HG03280 (cell line): ENCODE measurements at regions not wholly inside any gene's neighbourhood (a gene's known extent, or its start where the extent isn't known, plus 50 kb on each side); places are given as distances from the start of the nearest gene placed in this dataset.

Experiments
- ATAC-seq: cut with Tn5 transposase; IDR thresholded peaks from one replicate; pipeline ENCODE4 v1.9.1; 2021; ENCODE audit warnings: mild to moderate bottlenecking, moderate library complexity; ENCODE audit not compliant: unreplicated experiment

DNA sequence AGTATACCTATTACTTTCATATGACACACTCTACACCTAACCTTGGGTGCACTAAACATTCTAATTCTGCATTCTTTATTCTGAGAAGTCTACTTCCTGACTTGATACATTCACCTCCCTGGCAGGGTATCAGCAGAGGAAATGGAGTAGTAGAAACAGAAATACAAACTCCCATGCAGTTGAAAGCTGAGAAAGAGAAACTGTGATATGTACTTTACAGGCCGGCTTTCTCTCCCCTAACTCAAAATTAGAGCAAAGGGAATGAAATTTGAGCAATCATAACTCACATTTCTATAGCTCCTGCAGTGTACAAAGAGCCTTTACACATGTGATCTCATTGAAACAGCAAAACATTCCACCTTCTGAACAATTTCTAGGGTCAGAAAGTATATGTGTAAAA is 135.5 kb upstream of the COL8A1 start:
- ATAC-seq = no peak

DNA sequence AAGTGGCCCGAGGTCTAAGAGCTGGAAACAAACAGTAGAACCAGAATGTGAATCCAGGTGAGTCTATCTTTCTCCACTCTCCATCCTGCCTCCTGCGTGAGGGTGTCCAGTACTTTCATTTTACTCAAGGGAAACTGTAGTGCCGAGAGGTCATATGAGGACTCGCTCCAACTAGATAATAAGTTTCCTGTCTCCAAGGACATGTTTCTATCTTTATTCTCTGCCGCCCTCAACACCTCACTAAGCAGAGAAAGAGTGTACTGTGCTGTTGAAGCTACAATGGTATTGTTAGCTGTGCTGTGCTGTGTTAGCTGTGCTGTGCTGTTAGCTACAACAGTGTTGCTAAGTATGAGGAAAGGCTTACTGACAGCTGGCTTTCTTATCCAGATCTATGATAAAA is 137.9 kb upstream of the COL8A1 start:
- ATAC-seq = no peak

DNA sequence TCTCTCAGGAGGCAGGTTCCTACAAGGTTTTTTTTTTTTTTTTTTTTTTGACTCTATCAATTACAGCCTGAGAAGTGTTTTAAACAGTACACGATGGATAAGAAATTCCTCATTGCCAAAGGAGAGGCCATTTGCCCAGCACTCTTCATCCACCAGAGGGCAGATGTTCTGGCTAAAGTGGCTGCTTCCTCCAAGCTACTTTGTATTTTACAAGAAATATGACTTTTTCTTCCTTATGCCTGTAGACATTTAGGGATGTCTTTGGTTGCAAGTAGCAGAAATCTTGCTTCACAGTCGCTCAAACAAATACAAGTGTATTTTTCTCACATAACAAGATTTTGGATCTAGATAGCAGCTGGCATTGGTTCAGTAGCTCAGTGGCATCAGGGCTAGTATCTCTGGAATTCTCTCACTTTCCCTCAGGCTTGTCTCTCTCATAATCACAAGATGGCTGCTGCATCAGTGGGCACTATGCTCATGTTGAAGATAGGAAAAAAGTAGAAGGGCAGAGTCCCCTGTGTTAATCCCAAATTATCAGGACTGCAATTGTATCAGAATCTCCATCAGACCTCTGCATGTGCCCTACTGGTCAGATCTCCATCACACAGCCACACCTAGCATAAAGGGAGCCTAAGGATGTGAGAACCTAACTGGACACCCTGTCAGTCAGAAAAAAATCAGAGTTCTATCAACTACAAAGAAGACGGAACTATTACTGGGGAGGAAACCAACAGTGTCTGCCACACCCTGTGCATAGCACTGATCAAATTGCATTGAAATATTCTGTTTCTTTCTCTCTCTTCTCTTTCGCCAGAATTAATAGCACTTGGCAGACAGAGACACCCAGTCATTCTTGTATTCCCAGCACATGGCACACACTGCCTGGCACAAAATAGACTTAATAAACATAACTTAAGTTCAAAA is 138.9 kb upstream of the COL8A1 start:
- peak; percentile 53 for ATAC-seq

DNA sequence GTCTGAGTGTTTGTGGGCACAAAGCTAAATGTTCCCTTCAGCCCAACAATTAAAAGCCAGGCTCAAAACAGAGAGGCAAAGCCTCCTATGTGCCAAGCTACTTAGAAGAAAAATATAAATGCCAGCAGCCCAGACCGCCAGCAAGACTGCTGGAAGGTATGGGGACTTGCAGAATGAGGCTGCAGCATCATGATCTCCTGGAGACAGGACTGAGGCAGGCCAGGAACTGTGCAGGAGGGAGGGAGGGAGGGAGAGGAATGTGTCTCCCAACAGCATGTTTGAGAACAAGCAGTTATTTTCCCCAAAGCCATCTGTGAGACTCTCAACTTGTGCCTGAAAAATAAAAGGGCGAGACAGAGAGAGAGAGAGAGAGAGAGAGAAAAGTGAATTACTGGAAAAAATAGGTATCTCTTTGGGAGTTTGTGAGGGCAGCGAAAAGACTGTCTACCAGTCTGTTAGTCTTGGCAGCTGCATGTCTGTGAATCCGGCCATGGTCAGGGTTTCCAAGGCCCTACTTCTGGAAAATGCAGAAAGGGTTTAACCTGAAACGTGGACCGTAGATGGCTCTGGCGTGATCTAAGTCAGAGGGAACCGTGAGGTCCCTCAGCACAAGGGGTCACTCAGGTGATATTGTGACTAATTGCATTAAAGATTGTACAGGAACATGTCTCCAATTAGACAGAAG is 139.7 kb upstream of the COL8A1 start:
- peak; percentile 21 for ATAC-seq

DNA sequence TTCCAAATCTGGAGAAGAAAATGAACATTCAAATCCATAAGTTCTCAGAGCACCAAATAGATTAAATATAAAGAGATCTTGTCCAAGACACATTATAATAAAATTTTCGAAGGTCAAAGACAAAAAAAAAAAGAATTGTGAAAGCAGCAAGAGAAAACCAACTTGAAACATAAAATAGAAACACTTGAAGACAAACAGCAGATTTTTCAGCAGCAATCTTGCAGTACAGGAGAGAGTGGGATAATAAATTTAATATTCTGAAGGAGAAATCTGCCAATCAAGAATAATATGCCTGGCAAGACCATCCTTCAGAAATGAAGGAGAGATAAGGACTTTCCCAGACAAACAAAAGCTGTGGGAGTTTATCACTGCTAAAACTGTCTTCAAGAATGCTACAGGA is 150.5 kb upstream of the COL8A1 start:
- ATAC-seq = no peak

DNA sequence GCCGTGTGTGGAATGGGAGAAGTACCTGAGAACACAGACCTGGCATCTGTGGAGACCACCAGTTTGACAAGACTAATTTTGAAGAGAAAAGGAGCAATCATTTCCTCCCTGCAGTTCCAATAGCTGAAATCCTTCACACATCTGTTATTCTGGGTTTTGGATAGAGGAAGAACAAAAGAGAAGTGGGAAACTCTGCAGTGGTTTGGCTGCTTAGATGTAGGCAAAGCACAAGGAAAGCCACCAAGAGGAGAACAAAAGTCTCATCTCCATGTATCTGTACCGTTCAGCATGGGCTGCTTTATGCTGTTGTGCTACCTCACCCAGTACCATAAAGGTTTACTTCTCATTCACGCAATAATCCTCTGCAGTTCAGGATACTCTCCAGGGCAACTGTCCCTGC is 153.1 kb upstream of the COL8A1 start:
- no peak for ATAC-seq

DNA sequence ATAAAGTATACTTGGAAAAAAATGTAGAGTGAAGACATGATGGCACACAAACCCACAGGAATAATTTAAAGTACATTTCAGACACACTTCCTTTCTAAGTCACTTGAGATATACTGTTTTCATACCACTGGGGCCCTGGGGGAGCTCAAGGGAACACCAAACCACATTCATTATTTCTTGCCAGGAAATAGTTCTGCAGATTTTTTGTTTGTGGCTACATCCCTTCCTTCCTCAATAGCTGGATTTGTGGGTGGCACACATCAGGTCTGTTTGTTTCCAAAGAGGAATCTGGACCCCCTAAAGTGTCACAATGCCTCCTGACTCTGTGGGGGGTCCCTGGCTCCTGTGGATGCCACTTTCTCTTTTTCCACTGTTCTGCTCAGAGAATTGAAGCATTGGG is 153.5 kb upstream of the COL8A1 start:
- no peak for ATAC-seq

DNA sequence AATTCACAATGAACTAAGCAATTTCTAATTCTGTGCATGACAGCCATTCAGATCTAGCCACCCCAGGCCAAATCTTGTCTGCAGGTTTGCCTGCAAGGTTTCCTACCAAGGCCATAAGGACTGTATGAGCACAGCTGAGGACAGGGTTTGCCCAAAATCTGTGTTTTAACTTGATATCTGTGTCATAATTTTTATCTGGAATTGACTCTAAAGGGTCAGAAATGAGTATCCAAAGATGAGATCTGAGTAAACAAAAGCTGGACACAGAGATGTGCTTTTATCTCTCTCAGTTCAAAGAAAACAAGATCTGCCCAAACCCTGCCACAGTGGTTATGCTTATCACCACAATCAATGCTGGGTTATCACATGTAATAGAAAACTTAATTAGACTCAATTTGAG is 154.6 kb upstream of the COL8A1 start:
- ATAC-seq = no peak

DNA sequence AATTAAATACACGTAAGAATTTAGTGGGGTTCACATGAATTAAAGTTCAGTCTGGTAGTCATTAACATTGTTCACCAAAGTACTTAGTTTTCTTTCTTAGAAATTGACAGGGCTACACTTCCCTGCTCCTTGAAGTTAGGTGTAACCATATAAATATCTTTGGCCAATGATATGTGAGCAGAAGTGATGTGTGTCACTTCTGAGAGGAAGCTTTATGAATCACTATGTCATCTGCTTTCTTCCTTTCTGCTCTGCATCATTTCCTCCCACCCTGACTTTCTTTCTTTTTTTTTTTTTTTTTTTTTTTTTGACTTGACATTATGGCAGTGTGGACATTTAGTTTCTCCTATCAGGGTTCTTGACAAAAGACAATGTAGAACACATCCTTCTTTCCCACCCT is 156.2 kb upstream of the COL8A1 start:
- ATAC-seq = no peak

DNA sequence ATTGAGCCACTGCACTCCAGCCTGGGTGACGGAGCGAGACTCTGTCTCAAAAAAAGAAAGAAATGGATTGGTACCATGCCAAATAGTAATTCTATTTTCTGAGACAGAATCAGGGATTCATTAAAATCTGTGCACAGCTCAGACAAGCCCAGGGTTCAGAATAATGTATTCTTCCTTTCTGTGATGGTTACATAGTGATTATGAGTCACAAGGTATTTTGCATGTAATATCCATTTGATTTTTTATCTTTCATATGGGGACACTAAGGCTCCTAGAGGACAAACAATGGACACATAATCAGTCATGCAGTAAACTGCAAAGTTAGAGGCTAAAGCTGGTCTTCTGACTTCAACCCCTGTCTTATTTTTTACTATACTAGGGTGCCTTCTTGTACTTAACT is 156.8 kb upstream of the COL8A1 start:
- no peak for ATAC-seq

DNA sequence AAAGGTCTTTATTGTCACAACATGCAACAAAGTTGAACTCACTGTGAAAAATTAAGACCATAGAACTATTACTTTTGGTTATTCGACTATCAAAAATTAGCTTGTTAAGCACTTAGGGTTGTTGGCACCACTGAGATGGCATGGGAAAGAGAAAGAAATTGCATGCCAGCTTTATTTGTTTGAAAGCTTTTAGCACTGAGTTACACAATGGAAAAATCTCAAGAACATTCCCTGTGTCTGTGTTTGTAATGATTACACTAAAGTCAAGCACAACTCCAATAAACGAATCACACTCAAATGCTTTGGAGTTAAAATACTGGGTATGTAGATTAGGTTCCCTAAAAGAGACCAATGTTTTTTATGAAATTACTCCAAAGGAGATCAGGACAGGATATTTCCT is 158.6 kb upstream of the COL8A1 start:
- ATAC-seq = no peak

DNA sequence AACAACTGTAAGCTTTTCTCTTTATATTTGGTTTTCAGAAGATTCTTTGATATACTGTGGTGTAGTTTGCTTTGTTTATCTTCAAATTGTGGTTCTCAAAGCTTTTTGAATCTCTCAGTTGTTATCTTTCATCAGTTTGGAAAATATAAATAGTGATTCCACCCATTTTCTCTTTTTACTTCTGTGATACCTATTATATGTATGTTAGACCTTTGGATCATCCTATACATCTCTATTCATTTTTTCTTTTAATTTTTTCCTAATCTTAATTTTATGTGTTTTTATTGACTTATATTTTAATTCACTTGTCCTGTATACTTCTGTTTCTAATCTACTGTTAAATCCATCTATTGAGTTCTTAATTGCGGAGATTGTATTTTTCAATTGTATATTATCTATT is 160.7 kb upstream of the COL8A1 start:
- ATAC-seq = no peak

DNA sequence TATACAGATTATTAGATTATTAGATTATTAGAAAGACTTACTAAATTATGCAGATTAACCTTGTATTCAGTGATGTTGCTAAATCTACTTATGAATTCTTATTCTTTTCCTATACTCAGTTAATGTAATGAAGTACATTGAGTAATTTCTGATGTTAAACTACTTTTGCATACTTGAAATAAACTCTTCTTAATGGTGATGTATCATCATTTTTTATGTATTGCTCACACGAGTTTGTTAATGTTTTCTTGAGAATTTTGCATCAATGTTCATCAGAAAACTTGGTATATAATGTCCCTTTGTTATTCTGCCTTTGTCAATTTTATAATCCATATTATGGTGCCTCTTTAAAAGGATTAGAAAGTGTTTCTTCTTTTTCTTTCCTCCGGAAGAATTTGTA is 163.2 kb upstream of the COL8A1 start:
- ATAC-seq = no peak

DNA sequence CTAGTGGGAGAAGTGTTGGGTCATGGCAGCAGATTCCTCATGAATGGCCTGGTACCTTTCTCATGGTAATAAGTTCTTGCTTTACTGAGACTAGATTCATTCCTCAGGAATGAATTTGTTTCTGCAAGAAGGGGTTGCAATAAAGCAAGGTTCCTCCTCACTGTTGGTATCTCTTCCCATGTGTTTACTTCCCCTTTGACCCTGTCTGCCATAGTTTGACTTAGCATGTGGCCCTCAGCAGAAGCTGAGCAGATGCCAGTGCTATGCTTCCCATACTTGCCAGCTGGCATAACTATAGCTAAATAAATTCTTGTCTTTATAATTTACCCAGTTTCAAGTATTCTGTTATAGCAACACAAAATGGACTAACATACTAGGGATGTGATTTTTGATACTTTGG is 163.6 kb upstream of the COL8A1 start:
- no peak for ATAC-seq

DNA sequence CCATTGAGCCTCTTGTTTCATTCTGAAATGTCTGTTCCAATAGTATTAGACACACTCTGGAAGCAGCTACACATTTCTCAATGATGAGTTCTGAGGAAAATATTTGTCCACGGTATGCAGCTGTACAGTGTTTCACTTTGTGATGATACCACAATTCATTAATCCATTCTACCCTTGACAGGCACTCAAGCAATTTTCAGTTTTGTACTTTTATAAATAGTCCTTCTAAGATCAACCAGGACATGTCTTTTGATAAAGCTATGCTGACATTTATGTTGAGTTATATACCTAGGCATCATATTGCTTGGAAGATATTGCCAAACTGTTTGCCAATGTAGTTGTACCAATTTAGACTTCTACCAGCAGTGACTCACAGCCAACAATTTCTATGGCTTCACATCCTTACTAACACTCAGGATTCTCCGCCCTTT is 165.1 kb upstream of the COL8A1 start:
- no peak for ATAC-seq

DNA sequence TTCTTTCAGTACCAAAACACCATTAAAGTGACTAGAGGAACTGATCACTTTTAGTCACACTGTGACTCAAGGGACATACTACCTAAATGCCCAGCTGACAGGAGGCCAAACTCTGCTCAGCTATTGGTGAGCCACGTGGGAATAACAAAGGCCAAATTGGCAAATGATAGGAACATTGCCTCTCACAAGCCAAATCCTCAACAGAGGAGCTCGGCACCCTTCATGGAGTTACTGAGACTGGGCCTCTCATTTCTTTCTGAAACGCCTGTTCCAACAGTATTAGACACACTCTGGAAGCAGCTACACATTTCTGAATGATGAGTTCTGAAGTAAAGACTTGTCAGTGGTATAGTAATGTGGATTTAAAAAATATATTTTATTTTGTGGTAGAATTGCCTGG is 166.0 kb upstream of the COL8A1 start:
- ATAC-seq = no peak

DNA sequence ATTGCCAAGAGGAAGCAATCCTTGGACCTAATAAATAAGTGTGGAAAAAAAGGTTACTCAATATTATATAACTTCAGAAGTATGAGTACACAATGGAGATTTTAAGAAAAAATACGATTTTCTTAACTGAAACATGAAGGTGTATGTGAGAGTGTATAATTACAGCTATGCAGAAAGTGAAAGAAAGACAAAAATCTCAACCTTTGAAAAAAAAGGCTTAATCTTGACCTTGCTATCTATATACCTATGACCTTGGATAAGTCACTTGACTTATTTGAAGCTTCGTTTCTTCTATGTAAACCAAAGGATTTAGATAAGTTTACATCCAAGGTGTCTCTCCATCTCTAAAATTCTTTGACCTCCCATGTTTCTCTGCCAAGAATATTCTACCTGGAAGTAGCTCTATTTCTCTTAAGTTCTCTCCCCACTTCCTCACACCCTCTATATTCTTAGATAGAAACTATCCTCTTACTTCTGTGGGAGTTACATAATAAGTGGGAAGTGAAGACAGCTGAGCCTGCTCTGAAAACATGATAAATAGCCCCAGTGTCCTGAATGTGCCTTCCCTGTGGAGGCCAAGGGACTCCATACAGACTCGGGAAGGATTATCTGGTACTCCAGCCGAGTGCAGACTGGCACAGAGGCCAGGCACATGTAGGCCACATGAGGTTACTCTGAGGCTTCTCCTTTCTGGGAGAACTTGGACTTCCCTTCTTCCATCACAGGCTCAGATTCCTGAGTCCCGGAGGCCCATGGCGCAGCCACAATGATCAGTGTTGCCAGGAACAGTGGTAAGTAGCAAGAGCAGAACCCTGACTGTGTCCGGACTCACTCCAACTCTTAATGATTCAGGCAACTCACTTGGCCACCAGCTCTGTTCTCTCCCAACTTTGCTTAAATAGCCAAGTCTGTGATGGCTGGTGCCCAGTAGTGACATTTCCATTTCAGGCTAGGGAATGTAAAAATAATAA is 166.8 kb upstream of the COL8A1 start:
- no peak for ATAC-seq

DNA sequence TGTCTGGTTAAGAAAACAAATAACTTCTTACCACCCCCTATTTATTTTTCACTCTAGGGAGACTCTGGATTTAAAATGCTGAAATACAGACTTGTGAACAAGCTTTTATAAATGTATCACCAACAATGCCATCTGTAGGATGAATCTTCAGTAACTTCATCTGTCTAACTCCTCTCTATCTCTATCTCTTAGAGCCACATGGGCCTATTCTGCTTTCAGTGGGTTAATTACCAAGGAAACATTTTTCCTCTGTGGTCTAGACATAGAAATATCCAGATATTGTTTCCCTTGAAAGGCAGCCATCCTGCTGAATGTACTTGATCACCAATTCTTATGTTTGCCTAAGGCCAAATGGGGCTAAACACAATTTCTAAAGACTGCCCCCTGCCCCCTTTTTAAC is 167.6 kb upstream of the COL8A1 start:
- no peak for ATAC-seq

DNA sequence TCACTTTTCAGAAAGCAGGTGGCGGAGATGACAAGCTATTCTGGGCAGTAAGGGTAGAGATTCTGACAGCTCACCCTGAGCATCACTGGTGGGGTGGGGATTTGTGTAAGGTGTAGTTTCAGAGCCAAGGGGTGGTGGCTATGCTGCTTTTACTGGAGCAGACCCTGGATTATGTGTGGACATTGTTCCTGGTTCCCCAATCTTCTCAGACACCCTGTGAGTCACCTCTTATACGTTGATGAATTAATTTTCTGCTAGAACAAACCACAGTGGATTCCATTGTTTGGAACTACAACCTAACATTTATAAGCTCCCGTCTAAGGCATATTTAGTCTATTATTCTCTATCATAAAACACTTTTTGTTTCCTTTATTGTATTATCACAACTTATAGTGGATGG is 169.5 kb upstream of the COL8A1 start:
- no peak for ATAC-seq

DNA sequence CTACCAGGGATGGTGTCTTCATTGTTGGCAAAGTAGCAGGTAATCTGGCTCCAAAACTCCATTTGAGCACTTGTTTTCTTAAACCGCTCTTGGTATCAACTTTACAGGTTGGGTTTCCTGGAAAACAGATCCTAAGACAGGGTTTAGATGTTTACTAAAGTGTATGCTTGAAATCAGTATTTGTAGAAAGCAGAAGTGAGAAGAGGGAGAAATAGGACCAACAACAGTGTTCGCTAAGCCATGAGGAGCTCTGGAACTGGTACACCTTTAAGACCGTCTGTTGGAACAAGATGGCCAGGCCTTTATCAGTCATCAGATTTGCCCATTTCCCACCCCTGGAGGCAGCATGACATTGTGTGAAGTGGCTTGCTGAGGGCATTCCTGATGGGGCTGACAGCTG is 171.0 kb upstream of the COL8A1 start:
- no peak for ATAC-seq

DNA sequence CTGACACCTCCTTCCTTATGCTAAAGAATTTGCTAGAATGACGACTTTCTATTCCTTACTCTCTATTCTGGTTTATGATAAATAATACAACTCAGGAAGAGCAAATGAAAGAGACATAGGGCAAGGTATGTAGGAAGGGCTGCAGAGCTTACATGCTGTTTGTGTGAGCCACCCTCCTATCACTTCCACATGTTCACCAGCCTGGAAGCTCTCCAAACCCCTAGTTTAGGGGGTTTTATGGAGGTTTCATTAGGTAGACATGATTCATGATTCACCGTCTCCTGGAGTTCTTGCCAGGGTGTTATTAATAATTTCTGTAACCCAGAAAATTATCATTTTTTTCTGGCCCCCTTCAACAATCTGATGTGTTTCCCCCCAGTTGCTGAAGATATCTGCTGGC is 172.1 kb upstream of the COL8A1 start:
- no peak for ATAC-seq
